HG03439 (cell line): ENCODE measurements at regions not wholly inside any gene's neighbourhood (a gene's known extent, or its start where the extent isn't known, plus 50 kb on each side); places are given as distances from the start of the nearest gene placed in this dataset.
"Not testable (repeated sequence)": the region's sequence is repeated elsewhere in the genome, so short reads cannot be mapped to it uniquely, and the experiment has no call there.

Source experiments
- ATAC-seq: cut with Tn5 transposase; IDR thresholded peaks from one replicate; pipeline ENCODE4 v1.9.1; 2021; ENCODE audit warnings: mild to moderate bottlenecking, moderate library complexity; ENCODE audit not compliant: unreplicated experiment

GRCh38 chr14:105883066-105884005 lies 357.0 kb downstream of the TMEM121 start:
- ATAC-seq, result no peak

GRCh38 chr14:105884192-105884807 lies 357.9 kb downstream of the TMEM121 start:
- not testable (repeated sequence) for ATAC-seq

- no peak for ATAC-seq
Measured at GRCh38 chr14:105884808-105885281, 358.5 kb downstream of the TMEM121 start.

GRCh38 chr14:105885561-105886320 lies 359.4 kb downstream of the TMEM121 start:
- no peak for ATAC-seq

GRCh38 chr14:105886791-105887191 lies 360.4 kb downstream of the TMEM121 start:
- ATAC-seq, result not testable (repeated sequence)

GRCh38 chr14:105887692-105888091 lies 361.3 kb downstream of the TMEM121 start:
- no peak for ATAC-seq

GRCh38 chr14:105888151-105888550 lies 361.8 kb downstream of the TMEM121 start:
- ATAC-seq, result no peak

- ATAC-seq, result no peak
Measured at GRCh38 chr14:105888784-105889665, 362.6 kb downstream of the TMEM121 start.

GRCh38 chr14:105889666-105890473 lies 363.5 kb downstream of the TMEM121 start:
- ATAC-seq, result no peak

- ATAC-seq, result no peak
Measured at GRCh38 chr14:105890474-105891220, 364.3 kb downstream of the TMEM121 start.

- ATAC-seq, result no peak
Measured at GRCh38 chr14:105891221-105891602, 364.8 kb downstream of the TMEM121 start.

GRCh38 chr14:105891631-105892452 lies 365.5 kb downstream of the TMEM121 start:
- no peak for ATAC-seq

GRCh38 chr14:105892453-105893441 lies 366.4 kb downstream of the TMEM121 start:
- ATAC-seq, result not testable (repeated sequence)

- ATAC-seq, result not testable (repeated sequence)
Measured at GRCh38 chr14:105893686-105894085, 367.3 kb downstream of the TMEM121 start.

GRCh38 chr14:105894125-105894977 lies 368.0 kb downstream of the TMEM121 start:
- ATAC-seq, result no peak
